HG03442 (cell line): ENCODE measurements at regions not wholly inside any gene's neighbourhood (a gene's known extent, or its start where the extent isn't known, plus 50 kb on each side); places are given as distances from the start of the nearest gene placed in this dataset.

Experiments
- ATAC-seq: cut with Tn5 transposase; IDR thresholded peaks from one replicate; pipeline ENCODE4 v1.9.1; 2021; ENCODE audit warnings: mild to moderate bottlenecking, moderate library complexity; ENCODE audit not compliant: unreplicated experiment

DNA sequence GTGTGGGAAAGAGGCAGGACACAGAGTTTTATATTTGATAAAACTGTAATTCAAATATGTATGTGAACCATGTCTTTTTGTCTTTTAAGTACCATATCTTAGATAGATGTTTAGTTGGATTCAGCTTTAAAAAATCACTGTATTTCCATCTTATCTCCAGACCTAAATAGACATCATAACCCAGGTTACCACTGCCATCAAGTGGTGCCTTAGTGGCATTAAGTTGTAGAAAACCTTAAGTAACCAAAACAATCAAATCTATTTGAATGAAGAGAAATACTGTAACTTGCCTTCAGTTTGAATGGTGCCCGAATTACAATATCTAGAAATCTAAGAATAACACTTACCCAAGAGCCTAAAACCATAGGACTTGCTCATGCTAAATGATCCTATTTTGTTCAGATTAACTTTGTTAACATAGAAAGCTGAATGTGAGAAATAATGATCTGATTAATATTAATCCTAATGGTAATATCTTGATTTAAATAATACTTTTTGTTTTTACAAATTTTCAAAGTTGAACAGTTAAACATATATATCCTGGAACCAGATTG lies 92.5 kb upstream of the MAP2 start:
- ATAC-seq, result no peak

- peak; percentile 80 for ATAC-seq
These were observed 89.4 kb upstream of the MAP2 start for GRCh38 chr2:209334188-209335017.

DNA sequence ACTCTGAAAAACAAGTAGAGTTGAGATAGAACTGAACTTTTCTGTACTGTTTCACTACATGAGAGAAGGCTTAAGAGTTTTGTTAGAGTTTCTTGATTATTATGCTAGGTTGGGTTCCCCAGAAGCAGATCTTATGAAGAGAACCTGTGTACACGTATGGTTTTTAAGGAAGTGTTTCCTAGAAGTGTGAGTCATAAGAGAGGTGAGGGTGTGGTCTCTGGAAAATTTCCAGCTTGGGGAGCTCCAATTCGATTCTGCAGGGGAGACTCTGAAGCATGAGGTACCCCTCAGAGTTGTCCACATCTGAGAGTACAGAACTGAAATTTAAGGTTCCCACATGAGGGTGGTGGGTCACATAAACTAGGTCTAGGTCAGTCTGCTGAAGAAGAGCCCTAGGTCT lies 83.3 kb upstream of the MAP2 start:
- ATAC-seq, result no peak

DNA sequence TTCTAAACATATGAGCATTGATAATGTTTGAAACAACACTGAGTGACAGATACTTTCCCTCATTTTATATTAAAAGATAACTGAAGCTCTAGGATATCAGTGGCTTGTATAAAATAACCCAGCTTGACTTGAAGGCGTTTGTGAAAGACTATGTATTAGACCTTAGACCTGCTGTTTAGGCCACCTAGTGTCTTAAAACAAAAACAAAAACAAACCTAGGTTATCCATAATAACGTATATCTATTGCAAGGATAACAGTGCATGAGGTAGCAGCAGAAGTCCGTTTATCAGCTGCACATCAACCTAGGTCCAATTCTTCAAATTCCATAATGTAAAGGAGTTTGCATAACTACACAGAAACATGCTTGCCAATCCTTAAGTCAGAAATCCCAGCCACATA lies 79.5 kb upstream of the MAP2 start:
- ATAC-seq, result no peak

DNA sequence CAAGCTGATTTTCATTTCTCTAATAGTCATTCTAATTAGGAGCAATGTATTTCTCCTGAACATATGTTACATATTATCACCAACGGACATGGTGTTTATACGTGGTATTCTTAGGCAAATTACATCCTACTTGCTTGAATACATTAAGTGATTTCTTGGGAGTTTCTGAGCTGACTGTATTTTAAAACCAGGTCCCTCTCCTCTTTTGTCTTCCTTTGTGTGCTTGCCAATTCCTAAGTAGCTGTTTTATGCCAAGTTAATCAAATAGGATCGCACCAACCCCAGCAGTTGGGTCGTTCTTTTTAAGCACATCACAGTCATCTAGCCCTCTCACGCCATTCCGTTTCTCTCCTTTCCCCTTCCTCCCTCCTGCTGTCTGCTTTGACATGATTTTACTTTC lies 75.4 kb upstream of the MAP2 start:
- ATAC-seq, result no peak

DNA sequence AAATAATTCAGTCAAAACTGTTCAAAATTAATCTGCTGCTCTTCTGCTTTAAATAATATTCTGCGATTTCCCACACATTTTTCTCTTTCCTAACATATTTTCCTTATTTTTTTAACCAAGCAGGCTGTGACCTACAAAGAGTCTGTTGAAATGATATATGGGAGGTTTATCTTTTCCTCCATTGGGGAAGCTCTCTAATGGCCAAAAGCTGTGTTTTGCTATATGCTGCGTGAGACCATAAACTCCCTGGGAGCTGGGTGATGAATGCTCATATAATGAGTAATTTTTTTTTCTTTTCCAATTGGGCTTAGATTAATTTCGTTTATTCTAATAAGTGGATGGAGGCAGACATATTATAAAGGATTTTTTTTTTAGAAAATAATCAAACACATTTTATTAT lies 72.2 kb upstream of the MAP2 start:
- no peak for ATAC-seq

- no peak for ATAC-seq
These were observed 64.9 kb upstream of the MAP2 start for GRCh38 chr2:209358992-209359391.

- ATAC-seq, result no peak
These were observed 56.6 kb upstream of the MAP2 start for GRCh38 chr2:209367075-209367747.

DNA sequence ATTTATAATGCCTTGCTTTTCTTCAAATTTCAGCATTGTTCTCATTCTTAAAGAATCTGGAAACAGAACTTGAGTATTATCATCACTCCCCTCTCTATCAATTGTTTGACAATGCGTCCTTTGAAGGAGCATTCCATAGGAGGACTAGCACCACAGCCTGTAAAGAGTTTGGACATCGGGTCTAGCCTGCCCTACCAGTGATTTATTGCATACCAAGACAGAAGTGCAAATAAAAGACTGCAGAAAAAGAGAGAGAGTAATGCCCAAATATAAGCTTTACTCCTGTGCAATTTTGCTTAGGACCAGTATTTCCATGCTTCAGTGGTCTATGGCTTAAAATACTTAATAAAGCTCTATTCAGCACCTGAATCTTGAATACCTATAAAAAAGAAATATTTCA lies 55.4 kb upstream of the MAP2 start:
- ATAC-seq, result no peak

- peak; percentile 95 for ATAC-seq
These were observed 54.9 kb upstream of the MAP2 start for GRCh38 chr2:209368914-209369313.

GRCh38 chr2:209369656-209370055 lies 54.2 kb upstream of the MAP2 start:
- ATAC-seq, result no peak

DNA sequence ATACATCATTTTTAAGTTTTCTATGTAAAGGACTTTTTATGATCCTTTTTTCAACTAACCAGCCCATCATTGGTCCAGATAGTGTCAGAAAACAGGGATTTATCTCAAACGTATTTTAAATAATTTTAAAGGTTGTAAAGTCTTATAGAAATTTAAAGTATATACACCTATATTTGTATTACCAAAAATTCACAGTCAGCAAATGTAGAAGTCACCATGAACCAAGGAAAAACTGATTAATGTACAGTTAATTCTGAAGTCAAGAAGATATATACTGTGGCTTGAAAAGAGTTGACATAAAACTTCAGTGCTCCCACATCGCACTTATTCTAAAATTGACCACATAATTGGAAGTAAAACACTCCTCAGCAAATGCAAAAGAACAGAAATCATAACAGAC lies 52.4 kb upstream of the MAP2 start:
- ATAC-seq, result no peak
